GM12878 (cell line): ENCODE measurements at regions not wholly inside any gene's neighbourhood (a gene's known extent, or its start where the extent isn't known, plus 50 kb on each side); places are given as distances from the start of the nearest gene placed in this dataset.

Experiments
- ATAC-seq: fragments of 200-7000 bp; cut with Tn5 transposase; 3 replicates; pipeline ENCODE4 v1.9.1; 2020; ENCODE audit warnings: mild to moderate bottlenecking, moderate library complexity
- BruUV-seq: library from RNA; stranded (reverse); fragments of 400-500 nt; replicated peaks from 2 replicates; lab custom pipeline; 2021; lab: Mats Ljungman, UMichigan
- CTCF ChIA-PET: fragments of 300-600 bp; sonication (Branson Sonifier 250); formaldehyde crosslinking; extraction: SDS; loops from one replicate; lab custom pipeline; 2021; ENCODE audit warnings: inconsistent platforms; lab: Yijun Ruan, JAX
- POLR2A ChIA-PET: fragments of 350-600 bp; formaldehyde crosslinking; extraction: SDS; loops from one replicate; lab custom pipeline; 2021; ENCODE audit warnings: inconsistent platforms; lab: Charles Lee
- RAD21 ChIA-PET: fragments of 300-600 bp; sonication (Branson Sonifier 250); formaldehyde crosslinking; loops from one replicate; lab custom pipeline; 2023; ENCODE audit warnings: antibody characterized with exemption; ENCODE audit not compliant: unreplicated experiment; lab: Charles Lee
- SMC1A ChIA-PET: fragments of 300-600 bp; sonication (Branson Sonifier 250); formaldehyde crosslinking; loops from one replicate; lab custom pipeline; 2023; ENCODE audit not compliant: unreplicated experiment, uncharacterized antibody; lab: Charles Lee
- DNase-seq: peaks from one replicate; pipeline ENCODE4 v3.0.0-alpha.2; 2011; ENCODE audit warnings: low read depth, low spot score
- FAIRE-seq: peaks from 3 replicates; lab custom pipeline; 2011; peaks lifted over from hg19 to GRCh38; lab: Jason Lieb, UNC
- H2AFZ ChIP-seq: 2 replicates; pipeline ENCODE4 v1.6.0; 2011; ENCODE audit warnings: low read depth, low read length, control low read depth; ENCODE audit not compliant: control insufficient read depth
- H3K27ac ChIP-seq: 2 replicates; pipeline ENCODE4 v1.5.1; 2011; ENCODE audit warnings: control low read depth; ENCODE audit not compliant: control insufficient read depth, insufficient read depth
- H3K27me3 ChIP-seq, 2 experiments: replicated peaks in 1 of 2; 2 replicates each; pipeline versions ENCODE4 v1.6.0 to v1.6.1; 2011; ENCODE audit warnings: low read length in 1 of 2; ENCODE audit not compliant: control insufficient read depth in 2 of 2, insufficient read depth in 2 of 2
- H3K36me3 ChIP-seq, 2 experiments: 2 replicates each; pipeline ENCODE4 v1.5.1; 2011; ENCODE audit warnings: low read length in 1 of 2; ENCODE audit not compliant: control insufficient read depth in 2 of 2, insufficient read depth in 2 of 2
- H3K4me1 ChIP-seq: 2 replicates; pipeline ENCODE4 v1.6.1; 2011; ENCODE audit warnings: mild to moderate bottlenecking, low read length, moderate library complexity, mixed read lengths; ENCODE audit not compliant: control insufficient read depth, insufficient read depth
- H3K4me2 ChIP-seq: 2 replicates; pipeline ENCODE4 v1.6.0; 2011; ENCODE audit warnings: control low read depth; ENCODE audit not compliant: control insufficient read depth, insufficient read depth
- H3K4me3 ChIP-seq: fragments of 200-600 bp; sonication (generic); 2 replicates; pipeline ENCODE4 v1.5.1; 2016
- H3K79me2 ChIP-seq: 2 replicates; pipeline ENCODE4 v1.6.0; 2011; ENCODE audit warnings: low read length; ENCODE audit not compliant: control insufficient read depth, insufficient read depth
- H3K9ac ChIP-seq: 2 replicates; pipeline ENCODE4 v1.8.0; 2011; ENCODE audit warnings: low read length, control low read depth, mixed read lengths; ENCODE audit not compliant: control insufficient read depth, insufficient read depth
- H3K9me3 ChIP-seq: replicated peaks from 3 replicates; pipeline ENCODE4 v1.5.1; 2011; ENCODE audit warnings: mild to moderate bottlenecking, low read length; ENCODE audit not compliant: control insufficient read depth, insufficient read depth
- H4K20me1 ChIP-seq: 2 replicates; pipeline ENCODE4 v1.6.0; 2011; ENCODE audit not compliant: control insufficient read depth, insufficient read depth
- CHD1 ChIP-seq: IDR thresholded peaks from 2 replicates; pipeline ENCODE4 v1.6.1; 2012; ENCODE audit warnings: low read depth, low read length, improper control_type of control experiment
- HDAC2 ChIP-seq: fragments of 200-600 bp; sonication (generic); IDR thresholded peaks from 2 replicates; pipeline ENCODE4 v1.6.1; 2017
- HDAC6 ChIP-seq: fragments of 200-600 bp; sonication (generic); IDR thresholded peaks from one replicate; pipeline ENCODE4 v1.8.0; 2017; ENCODE audit warnings: antibody characterized with exemption; ENCODE audit not compliant: unreplicated experiment
- IKZF1 ChIP-seq: fragments of 450-650 bp; conservative IDR thresholded peaks from 2 replicates; pipeline ENCODE4 v1.6.1; 2017; ENCODE audit warnings: antibody characterized with exemption, mild to moderate bottlenecking
- JUNB ChIP-seq: IDR thresholded peaks from 2 replicates; pipeline ENCODE4 v1.6.1; 2016; ENCODE audit warnings: antibody characterized with exemption, mild to moderate bottlenecking
- NFYB ChIP-seq: IDR thresholded peaks from 2 replicates; pipeline ENCODE4 v1.6.1; 2011; ENCODE audit warnings: low read depth, mild to moderate bottlenecking, low read length, improper control_type of control experiment, moderate library complexity; ENCODE audit not compliant: insufficient read depth
- NR2C1 ChIP-seq: fragments of 450-650 bp; IDR thresholded peaks from 2 replicates; pipeline ENCODE4 v1.6.1; 2017; ENCODE audit warnings: antibody characterized with exemption, mild to moderate bottlenecking, moderate library complexity
- PAX8 ChIP-seq: fragments of 450-650 bp; IDR thresholded peaks from 2 replicates; pipeline ENCODE4 v1.6.1; 2017; ENCODE audit warnings: mild to moderate bottlenecking, moderate library complexity
- PKNOX1 ChIP-seq: fragments of 450-650 bp; IDR thresholded peaks from 2 replicates; pipeline ENCODE4 v1.6.1; 2016; ENCODE audit warnings: mild to moderate bottlenecking
- PML ChIP-seq: IDR thresholded peaks from 2 replicates; pipeline ENCODE4 v1.6.1; 2012; ENCODE audit warnings: low read length, inconsistent platforms
- RELB ChIP-seq: fragments of 450-650 bp; IDR thresholded peaks from 2 replicates; pipeline ENCODE4 v1.6.1; 2017; ENCODE audit warnings: low read depth, mild to moderate bottlenecking, moderate library complexity
- ZBTB33 ChIP-seq: fragments of 450-650 bp; IDR thresholded peaks from 2 replicates; pipeline ENCODE4 v1.6.1; 2017; ENCODE audit warnings: mild to moderate bottlenecking
- ZBTB40 ChIP-seq: fragments of 450-650 bp; IDR thresholded peaks from 2 replicates; pipeline ENCODE4 v1.6.1; 2016; ENCODE audit warnings: mild to moderate bottlenecking, moderate library complexity, borderline replicate concordance
- WGBS: methylation state at CpG from one replicate; pipeline ENCODE4 v1.1.6; 2016; ENCODE audit warnings: low lambda C conversion rate; ENCODE audit not compliant: insufficient replicate concordance, insufficient coverage; ENCODE audit errors: missing lambda C conversion rate; 5-methylcytosine and 5-hydroxymethylcytosine counted together
- in situ Hi-C: fragments of 300-500 bp; cut with MboI; formaldehyde crosslinking; loops from 9 replicates; pipeline ENCODE4 v1.14.3; 2018; ENCODE audit warnings: mixed read lengths
- intact Hi-C: fragments of 100-400 bp; cut with micrococcal nuclease; formaldehyde crosslinking; loops from one replicate; pipeline ENCODE4 v1.14.2; 2022; ENCODE audit not compliant: unreplicated experiment
- TF ChIP-seq, protein P1 (sequence below): fragments of 450-650 bp; IDR thresholded peaks from 2 replicates; pipeline ENCODE4 v1.6.1; 2017; ENCODE audit warnings: mild to moderate bottlenecking, low read depth, inconsistent platforms; ENCODE audit not compliant: poor library complexity, severe bottlenecking

DNA sequence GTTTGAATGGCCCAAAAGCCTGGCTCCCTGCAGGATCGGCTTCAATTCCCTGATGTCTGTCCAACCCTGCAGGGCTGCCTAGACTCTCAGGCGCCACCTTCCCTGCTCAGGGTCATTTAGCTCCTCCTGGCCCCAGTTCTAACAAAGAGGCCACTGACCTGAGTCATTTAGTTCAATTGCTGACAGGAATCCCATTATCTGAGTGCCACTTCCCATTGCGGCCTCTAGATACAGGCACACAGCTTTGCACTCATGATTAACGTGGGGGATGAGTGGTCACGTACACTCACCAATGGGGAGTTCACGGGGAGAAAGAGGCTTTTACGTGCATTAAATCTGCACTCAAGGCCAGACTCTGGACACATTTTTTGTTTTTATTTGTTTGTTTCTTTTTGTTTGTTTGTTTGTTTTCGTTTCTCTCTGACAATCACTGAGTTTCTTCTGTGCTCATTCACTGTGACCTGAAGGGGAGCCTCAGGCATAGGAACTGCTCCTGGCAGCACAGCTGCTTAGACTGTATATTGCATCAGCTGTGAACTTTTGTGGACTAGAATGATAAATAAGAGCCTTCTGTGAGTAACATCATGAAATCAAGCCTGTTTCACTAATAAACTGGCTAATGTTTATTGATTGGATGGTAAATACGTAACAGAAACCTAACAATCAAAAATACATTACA is 118.9 kb upstream of the CTNNA2 start:
- no peaks in the 10 kb centered on the region for H3K36me3 ChIP-seq
- in situ Hi-C loops = no loop called here
- 19% methylated on average over 9 of the region's 9 CpGs for WGBS
- no peak overlapping the region for H3K4me2 ChIP-seq
- no peak for DNase-seq
- no peaks in the 10 kb centered on the region for H4K20me1 ChIP-seq
- intact Hi-C loops = no loop called here
- RAD21 ChIA-PET = no interaction called here
- no peak for TF ChIP-seq HDAC6
- no peak for TF ChIP-seq PKNOX1
- TF ChIP-seq IKZF1 = no peak
- no peak for TF ChIP-seq PML
- TF ChIP-seq HDAC2 = no peak
- TF ChIP-seq ZBTB33 = no peak
- no peak for TF ChIP-seq NR2C1
- TF ChIP-seq RELB = no peak
- TF ChIP-seq, protein P1, sequence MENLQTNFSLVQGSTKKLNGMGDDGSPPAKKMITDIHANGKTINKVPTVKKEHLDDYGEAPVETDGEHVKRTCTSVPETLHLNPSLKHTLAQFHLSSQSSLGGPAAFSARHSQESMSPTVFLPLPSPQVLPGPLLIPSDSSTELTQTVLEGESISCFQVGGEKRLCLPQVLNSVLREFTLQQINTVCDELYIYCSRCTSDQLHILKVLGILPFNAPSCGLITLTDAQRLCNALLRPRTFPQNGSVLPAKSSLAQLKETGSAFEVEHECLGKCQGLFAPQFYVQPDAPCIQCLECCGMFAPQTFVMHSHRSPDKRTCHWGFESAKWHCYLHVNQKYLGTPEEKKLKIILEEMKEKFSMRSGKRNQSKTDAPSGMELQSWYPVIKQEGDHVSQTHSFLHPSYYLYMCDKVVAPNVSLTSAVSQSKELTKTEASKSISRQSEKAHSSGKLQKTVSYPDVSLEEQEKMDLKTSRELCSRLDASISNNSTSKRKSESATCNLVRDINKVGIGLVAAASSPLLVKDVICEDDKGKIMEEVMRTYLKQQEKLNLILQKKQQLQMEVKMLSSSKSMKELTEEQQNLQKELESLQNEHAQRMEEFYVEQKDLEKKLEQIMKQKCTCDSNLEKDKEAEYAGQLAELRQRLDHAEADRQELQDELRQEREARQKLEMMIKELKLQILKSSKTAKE = no peak
- TF ChIP-seq JUNB = no peak
- TF ChIP-seq PAX8 = no peak
- no peak for TF ChIP-seq CHD1
- TF ChIP-seq NFYB = no peak
- no peak for TF ChIP-seq ZBTB40
- FAIRE-seq = no peak
- POLR2A ChIA-PET = no interaction called here
- no TSS peak for BruUV-seq
- SMC1A ChIA-PET = no interaction called here
- no peak overlapping the region for H3K4me3 ChIP-seq
- no peaks in the 10 kb centered on the region for H3K9me3 ChIP-seq
- H3K27me3 ChIP-seq = no peaks in the 10 kb centered on the region
- no peak overlapping the region for H3K27ac ChIP-seq
- no peak overlapping the region for H3K9ac ChIP-seq
- H2AFZ ChIP-seq = no peak overlapping the region
- ATAC-seq = no peak
- no peaks in the 10 kb centered on the region for H3K79me2 ChIP-seq
- no peaks in the 10 kb centered on the region for H3K4me1 ChIP-seq
- CTCF ChIA-PET = no interaction called here
